HG02884 (cell line): ENCODE measurements at regions not wholly inside any gene's neighbourhood (a gene's known extent, or its start where the extent isn't known, plus 50 kb on each side); places are given as distances from the start of the nearest gene placed in this dataset.

ENCODE experiments used
- ATAC-seq: cut with Tn5 transposase; IDR thresholded peaks from one replicate; pipeline ENCODE4 v1.9.1; 2021; ENCODE audit warnings: mild to moderate bottlenecking, moderate library complexity; ENCODE audit not compliant: unreplicated experiment

GRCh38 chr20:43316271-43316670 is 126.6 kb upstream of the PTPRT start:
- no peak for ATAC-seq

DNA sequence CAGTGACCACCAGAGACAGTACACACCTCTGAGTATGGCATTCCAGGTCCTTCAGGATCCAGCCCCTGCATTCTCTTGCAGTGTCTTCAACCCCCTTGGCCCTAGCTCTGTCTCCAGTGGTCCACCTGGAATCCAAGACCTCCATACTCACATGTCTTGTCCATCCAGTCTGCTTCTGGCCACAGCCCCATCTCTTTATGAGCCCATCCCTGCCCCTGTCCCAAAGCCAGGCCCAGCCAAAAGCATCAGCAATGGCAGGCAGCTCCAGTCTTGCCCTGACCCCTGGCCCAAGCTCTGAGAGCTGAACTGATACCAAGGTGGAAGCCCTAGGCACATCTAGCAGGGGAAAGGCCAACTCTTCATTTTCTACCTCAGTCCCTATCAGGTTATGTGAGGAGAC is 119.6 kb upstream of the PTPRT start:
- ATAC-seq, result no peak

DNA sequence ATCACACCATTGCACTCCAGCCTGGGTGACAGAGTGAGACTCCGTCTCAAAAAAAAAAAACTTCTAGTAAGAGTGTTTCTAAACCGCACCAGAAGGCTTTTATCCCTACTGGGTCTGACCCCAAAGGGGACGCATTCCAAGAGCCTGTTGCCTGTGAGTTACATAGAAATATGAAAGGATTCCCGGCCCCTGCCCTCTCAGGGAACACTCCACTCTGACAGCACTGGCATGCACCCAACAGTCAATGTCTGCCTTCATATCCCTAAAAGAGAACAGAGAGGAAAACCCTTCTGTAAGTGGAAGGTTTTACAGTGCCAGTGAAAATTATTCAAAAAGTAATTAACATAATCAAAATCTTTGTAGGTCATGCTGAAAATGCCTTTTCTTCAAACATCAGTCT is 117.1 kb upstream of the PTPRT start:
- no peak for ATAC-seq

DNA sequence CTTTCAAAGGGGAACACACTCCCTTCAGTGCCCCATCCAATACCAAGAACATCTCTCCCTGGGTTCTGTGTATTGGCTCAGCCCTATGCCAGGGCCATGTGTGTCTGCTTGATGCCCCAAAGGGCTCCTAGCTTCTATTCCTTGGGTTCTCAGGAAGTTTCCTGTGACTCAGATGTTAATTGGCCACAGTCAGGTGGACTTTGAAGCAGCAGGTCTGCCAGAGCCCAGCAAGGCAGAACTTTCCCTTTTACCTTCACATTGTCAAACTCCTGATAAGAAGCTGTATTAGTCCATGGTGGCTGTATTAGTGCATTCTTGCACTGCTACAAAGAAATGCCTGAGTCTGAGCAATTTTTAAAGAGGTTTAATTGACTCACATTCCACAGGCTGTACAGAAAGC is 116.0 kb upstream of the PTPRT start:
- no peak for ATAC-seq

DNA sequence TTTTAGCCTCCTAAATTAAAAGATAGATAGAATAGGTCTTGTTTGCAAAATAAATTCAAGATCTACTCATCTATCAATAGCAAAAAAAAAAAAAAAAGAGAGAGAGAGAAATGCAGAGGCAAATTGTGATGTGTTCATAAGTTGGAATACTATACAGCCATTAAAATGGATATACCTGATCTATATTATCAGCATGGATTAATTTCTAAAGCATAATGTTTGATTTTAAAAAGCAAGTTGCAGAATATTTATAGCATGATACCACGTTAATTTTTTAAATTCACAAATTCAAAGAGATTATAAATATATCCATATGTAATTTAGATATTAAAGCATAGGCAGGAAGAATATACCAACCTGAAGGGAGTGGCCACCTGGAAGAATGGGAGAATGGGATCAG is 114.9 kb upstream of the PTPRT start:
- no peak for ATAC-seq

- ATAC-seq, result no peak
These were observed 113.2 kb upstream of the PTPRT start for GRCh38 chr20:43302936-43303335.

DNA sequence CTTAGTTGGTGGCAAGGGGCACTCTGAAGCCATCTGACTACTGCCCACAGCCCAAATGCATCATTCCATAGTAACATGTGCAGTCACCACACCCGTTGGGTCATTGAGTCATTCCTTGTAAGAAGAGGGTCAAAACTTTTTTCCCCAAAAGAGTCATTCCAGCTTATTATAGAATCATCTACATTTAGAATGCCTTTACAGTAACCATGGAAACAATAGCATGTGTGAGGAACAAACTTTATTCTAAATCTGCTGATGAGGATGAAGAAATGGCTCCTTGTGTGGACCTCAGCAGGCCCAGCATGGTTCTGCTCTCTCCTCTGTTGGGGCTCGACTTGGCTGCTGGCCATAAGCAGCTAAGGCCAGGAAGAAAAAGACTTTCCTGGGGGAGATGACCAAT is 111.2 kb upstream of the PTPRT start:
- no peak for ATAC-seq

GRCh38 chr20:43295781-43296180 is 106.1 kb upstream of the PTPRT start:
- ATAC-seq, result no peak

GRCh38 chr20:43295263-43295662 is 105.6 kb upstream of the PTPRT start:
- no peak for ATAC-seq

GRCh38 chr20:43294031-43294430 is 104.3 kb upstream of the PTPRT start:
- ATAC-seq, result no peak

- no peak for ATAC-seq
These were observed 103.5 kb upstream of the PTPRT start for GRCh38 chr20:43293068-43293786.

DNA sequence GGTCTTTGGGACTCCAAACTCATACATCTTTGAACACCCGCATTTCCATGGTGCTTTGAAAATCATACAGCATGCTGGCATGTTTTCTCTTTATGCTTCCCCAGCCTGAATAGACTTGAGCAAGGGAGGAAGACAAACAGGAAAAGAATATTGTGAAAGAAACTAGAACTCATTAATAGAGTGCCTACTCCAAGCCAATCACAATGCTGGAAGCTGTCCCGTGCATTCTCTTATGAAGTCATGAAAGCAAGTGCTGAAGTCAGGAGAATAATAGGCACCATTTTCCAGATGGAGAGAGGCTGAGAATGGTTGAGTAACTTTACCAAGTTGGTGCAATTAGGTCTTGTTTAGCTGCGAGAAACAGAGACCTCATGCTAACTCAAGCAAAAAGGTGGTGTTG is 102.5 kb upstream of the PTPRT start:
- no peak for ATAC-seq

- no peak for ATAC-seq
These were observed 97.9 kb upstream of the PTPRT start for GRCh38 chr20:43287637-43288036.

- ATAC-seq, result no peak
These were observed 95.5 kb upstream of the PTPRT start for GRCh38 chr20:43285170-43285569.

DNA sequence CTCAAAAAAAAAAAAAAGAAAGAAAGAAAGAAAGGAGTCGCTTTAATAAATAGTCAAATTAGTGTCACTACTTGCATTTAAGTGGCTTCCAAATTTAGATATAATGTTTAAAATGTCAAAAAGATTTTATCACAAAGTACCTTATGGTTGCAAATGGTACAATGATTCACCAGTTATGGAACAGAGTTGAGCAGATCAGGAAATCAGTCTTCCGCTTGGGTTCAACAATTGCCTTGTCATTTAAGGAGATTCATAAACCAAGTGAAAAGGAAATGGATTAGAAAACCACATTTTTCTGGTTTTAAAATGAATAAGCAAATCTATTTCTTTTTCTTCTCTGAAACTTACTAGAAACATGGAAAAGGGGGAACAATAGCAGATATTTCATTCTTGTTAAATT is 94.8 kb upstream of the PTPRT start:
- ATAC-seq, result no peak

DNA sequence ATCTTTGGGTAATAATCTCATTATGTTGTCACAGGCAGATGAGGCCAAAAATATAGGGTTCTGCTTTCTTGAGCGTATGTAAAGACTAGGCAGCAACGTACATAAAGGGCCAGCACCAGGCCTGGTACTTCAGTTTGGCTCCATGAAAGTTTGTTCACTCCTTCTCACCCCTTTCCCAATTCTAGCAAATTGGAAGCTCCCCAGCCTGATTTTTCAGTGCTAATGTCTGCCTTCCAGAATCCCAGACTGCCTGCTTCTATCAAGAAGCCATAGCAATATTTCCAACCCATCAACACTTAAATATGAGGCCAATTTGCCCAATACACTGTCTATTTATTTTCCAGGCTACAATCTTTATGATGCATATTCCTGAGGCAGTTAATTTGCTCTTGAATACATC is 93.4 kb upstream of the PTPRT start:
- ATAC-seq, result no peak

DNA sequence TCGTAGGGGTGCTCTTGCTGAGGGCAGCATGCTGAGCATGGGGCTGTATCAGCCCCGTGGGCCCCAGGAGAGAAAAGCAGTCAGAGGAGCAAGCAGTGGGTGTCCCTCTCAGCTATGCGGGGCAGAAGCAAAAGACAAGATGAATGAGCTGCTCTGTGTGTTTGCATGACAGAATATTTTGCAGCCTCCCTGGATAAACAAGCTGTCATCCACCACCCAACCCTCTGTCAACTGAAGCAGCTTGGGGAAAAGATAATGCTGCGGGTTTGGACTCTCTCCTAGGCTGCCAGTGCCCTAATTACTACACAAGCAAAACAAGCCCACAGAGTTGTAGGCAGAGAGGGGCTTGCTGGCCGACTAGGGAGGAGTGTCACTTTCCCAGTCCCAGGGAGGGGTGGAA is 82.3 kb upstream of the PTPRT start:
- no peak for ATAC-seq

DNA sequence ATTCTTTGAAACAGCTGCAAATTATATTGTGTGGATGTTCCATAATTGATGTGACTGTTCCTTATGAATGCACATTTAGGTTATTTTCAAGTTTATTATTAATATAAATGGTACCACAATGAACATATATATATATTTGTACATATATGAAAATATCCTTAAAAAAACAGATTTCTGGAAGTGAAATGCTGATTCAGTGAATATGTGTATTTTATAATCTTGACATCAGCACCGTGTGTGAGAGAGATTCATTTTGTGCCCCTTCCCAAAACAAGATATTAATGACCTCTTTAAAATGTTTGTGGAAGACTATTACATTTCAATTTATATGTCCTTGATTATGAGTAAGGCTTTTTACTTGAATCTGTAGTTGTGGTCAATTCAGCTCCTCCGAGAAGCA is 75.7 kb upstream of the PTPRT start:
- no peak for ATAC-seq

- ATAC-seq, result no peak
These were observed 73.5 kb upstream of the PTPRT start for GRCh38 chr20:43263226-43263625.

DNA sequence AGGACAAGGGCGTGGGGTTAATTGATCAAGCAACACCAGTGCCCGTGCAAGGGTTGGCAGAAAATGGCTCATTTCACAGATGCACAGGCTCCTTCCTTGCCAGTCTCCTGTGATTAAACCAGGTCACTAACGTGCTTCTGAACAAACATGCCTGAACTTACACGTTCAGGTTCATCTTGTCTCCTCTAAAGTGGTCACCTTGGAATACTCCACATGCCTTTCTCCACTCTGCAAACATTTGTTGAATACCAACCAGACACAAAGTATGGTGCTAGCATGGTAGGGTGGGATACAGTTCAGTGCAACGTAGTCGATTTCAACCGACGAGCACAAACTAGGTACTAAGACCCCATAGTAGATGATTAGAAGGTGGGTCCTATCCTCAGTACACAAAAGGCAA is 72.6 kb upstream of the PTPRT start:
- ATAC-seq, result no peak

DNA sequence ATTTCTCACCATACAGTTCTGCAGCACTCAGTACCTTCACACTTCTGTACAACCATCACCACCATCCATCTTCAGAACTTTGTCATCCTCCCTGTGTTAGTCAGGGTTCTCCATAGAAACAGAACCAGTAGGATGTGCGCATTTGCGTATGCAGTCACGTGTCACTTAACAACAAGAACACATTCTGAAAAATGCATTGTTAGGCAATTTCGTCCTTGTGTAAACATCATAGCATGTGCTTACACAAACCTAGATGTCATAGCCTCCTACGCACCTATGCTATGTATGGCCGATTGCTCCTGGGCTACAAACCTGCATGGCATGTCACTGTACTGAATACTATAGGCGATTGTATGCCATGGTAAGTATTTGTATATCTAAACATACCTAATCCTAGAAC is 66.2 kb upstream of the PTPRT start:
- ATAC-seq, result no peak

DNA sequence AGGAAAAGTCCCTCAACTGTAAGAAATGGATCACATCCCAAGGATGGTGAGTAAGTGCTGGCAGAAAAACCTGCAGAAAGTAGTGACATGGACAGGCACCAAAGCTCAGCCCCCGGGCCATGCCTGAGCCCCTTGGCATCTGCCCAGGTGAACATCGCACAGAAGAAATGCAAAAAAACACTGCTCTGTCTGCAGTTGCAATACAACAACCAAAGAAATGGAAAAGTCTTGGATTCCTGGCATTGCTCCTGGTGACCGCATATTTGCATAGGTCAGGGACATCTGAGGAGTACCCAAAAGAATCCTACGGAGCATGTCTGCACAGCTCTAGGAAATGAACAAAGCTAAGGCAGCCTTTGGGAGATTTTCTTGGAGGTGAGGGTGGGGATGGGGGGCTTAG is 63.1 kb upstream of the PTPRT start:
- no peak for ATAC-seq

- ATAC-seq, result no peak
These were observed 58.6 kb upstream of the PTPRT start for GRCh38 chr20:43248341-43248740.
